ENCODE measurements at regions not wholly inside any gene's neighbourhood (a gene's known extent, or its start where the extent isn't known, plus 50 kb on each side); places are given as distances from the start of the nearest gene placed in this dataset.

GRCh38 chr12:124424516-124424905 lies 129.6 kb downstream of the RFLNA start:
- TF ChIP-seq POLR2A (IDR thresholded peaks at IDR 0.05): no peak
- no peak for TF ChIP-seq CTCF (IDR thresholded peaks at IDR 0.05)
